SK-N-SH (cell line): ENCODE measurements at regions not wholly inside any gene's neighbourhood (a gene's known extent, or its start where the extent isn't known, plus 50 kb on each side); places are given as distances from the start of the nearest gene placed in this dataset.
"Not testable (repeated sequence)": the region's sequence is repeated elsewhere in the genome, so short reads cannot be mapped to it uniquely, and the experiment has no call there.

ENCODE experiments used
- CTCF ChIA-PET: fragments of 300-600, 350-600 bp; formaldehyde crosslinking; extraction: SDS; loops from one replicate; lab custom pipeline; 2021; lab: Yijun Ruan, JAX
- POLR2A ChIA-PET: fragments of 350-600 bp; sonication (Branson Sonifier 250); formaldehyde crosslinking; extraction: SDS; loops from one replicate; lab custom pipeline; 2020; ENCODE audit warnings: antibody characterized with exemption, inconsistent platforms; lab: Yijun Ruan, JAX
- DNase-seq: peaks from one replicate; pipeline ENCODE4 v3.0.0; 2012
- H2AFZ ChIP-seq: fragments of 200-600 bp; sonication (generic); 2 replicates; pipeline ENCODE4 v1.8.1; 2016; ENCODE audit warnings: antibody characterized with exemption, mild to moderate bottlenecking, low read depth
- H3F3A ChIP-seq: fragments of 200-600 bp; sonication (generic); replicated peaks from 2 replicates; pipeline ENCODE3; 2016; ENCODE audit warnings: antibody characterized with exemption, mild to moderate bottlenecking; ENCODE audit not compliant: insufficient read depth
- H3K27ac ChIP-seq, 2 experiments: fragments of 200-500 bp in 1 of 2; fragments of 200-600 bp in 1 of 2; sonication (Bioruptor generic) in 1 of 2; sonication (generic), shearing (Covaris generic) in 1 of 2; 2 replicates each; pipeline versions ENCODE4 v1.5.1 to v1.6.1; 2014 to 2016; ENCODE audit warnings: low read depth in 2 of 2, inconsistent platforms in 1 of 2, low read length in 1 of 2, mild to moderate bottlenecking in 1 of 2, mixed read lengths in 1 of 2
- H3K27me3 ChIP-seq: fragments of 200-600 bp; sonication (generic), shearing (Covaris generic); 2 replicates; pipeline ENCODE4 v1.6.1; 2016; ENCODE audit warnings: mixed run types; ENCODE audit not compliant: insufficient read depth
- H3K36me3 ChIP-seq, 2 experiments: fragments of 200-500 bp in 1 of 2; fragments of 200-600 bp in 1 of 2; sonication (Bioruptor generic) in 1 of 2; sonication (generic) in 1 of 2; replicated peaks in 1 of 2; 2 replicates each; pipeline versions ENCODE3 to v1.5.1; 2014 to 2016; ENCODE audit warnings: low read length in 1 of 2, mild to moderate bottlenecking in 1 of 2; ENCODE audit not compliant: insufficient read depth in 2 of 2, control insufficient read depth in 1 of 2
- H3K4me1 ChIP-seq, 2 experiments: fragments of 200-500 bp in 1 of 2; fragments of 200-600 bp in 1 of 2; sonication (Bioruptor generic) in 1 of 2; sonication (generic), shearing (Covaris generic) in 1 of 2; 2 replicates each; pipeline versions ENCODE4 v1.5.1 to v1.6.1; 2014 to 2016; ENCODE audit warnings: low read depth in 1 of 2, low read length in 1 of 2, mixed run types in 1 of 2; ENCODE audit not compliant: insufficient read depth in 2 of 2, control insufficient read depth in 1 of 2
- H3K4me2 ChIP-seq: fragments of 200-600 bp; sonication (generic), shearing (Covaris generic); 2 replicates; pipeline ENCODE4 v1.6.1; 2017; ENCODE audit warnings: mixed run types
- H3K4me3 ChIP-seq, 2 experiments: fragments of 200-500 bp in 1 of 2; fragments of 200-600 bp in 1 of 2; sonication (Bioruptor generic) in 1 of 2; sonication (generic), shearing (Covaris generic) in 1 of 2; 2 replicates each; pipeline versions ENCODE4 v1.5.1 to v1.8.1; 2014 to 2016; ENCODE audit warnings: low read depth in 2 of 2, inconsistent platforms in 1 of 2, low read length in 1 of 2, mild to moderate bottlenecking in 1 of 2, mixed read lengths in 1 of 2, moderate library complexity in 1 of 2
- H3K79me2 ChIP-seq: fragments of 200-600 bp; sonication (generic); 2 replicates; pipeline ENCODE4 v1.8.1; 2017; ENCODE audit warnings: mild to moderate bottlenecking; ENCODE audit not compliant: insufficient read depth
- H3K9ac ChIP-seq: fragments of 200-600 bp; sonication (generic); 2 replicates; pipeline ENCODE4 v1.6.1; 2017; ENCODE audit warnings: mixed run types
- H3K9me2 ChIP-seq: fragments of 200-600 bp; sonication (generic); 2 replicates; pipeline ENCODE4 v1.6.1; 2017; ENCODE audit warnings: mixed run types
- H3K9me3 ChIP-seq: fragments of 200-600 bp; sonication (generic); 2 replicates; pipeline ENCODE4 v1.6.1; 2017; ENCODE audit warnings: mixed run types, mild to moderate bottlenecking, moderate library complexity
- H4K20me1 ChIP-seq: fragments of 200-600 bp; sonication (generic); 2 replicates; pipeline ENCODE4 v1.6.1; 2017; ENCODE audit warnings: mild to moderate bottlenecking, mixed run types; ENCODE audit not compliant: insufficient read depth
- NFIC ChIP-seq: IDR thresholded peaks from 2 replicates; pipeline ENCODE4 v1.4.0; 2012; ENCODE audit warnings: borderline replicate concordance
- TCF12 ChIP-seq: IDR thresholded peaks from 2 replicates; pipeline ENCODE4 v1.4.0; 2012
- WGBS: methylation state at CpG from one replicate; pipeline ENCODE4 v1.1.6; 2017; ENCODE audit warnings: low lambda C conversion rate; 5-methylcytosine and 5-hydroxymethylcytosine counted together

DNA sequence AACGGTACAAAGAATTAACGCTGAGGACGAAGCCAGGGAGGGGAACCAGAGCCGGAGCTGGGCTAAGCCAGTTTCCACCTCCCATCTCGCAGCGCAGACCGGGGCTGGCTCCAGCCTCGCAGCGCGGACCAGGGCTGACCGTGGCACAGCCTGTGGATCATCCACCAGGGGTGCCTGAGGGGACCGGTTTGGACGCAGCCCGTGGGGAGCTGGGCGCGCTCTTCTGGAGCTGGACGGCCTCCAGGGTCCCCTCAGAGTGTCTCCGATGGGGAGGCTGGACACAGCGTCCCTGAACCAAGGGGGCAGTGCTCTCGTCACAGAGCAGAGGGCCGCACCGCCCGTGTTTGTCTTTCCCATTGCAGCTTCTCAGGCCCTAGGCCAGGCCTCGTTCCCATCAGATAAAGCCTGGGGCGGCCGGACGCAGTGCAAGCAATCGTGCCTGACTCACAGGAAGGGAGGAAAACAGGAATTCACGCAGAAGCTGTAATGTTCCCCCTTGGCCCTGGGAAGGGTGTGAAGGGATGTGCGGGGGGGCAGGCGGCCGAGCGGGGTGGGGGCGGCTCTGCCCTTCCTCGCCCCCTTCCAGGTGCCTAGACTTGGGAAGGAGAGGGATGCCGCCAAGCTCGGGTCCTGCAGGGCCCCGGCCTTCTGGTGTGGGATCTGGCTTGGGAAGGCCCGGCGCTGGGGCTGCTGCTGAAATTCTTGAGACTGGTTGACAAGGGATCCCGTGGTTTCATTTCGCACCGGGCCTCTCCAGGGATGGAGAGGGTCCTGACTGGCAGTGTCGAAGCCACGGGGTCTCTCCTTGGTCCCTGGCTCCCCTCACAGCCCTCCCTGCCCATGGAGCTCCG is 148.1 kb upstream of the ZNF469 start:
- H4K20me1 ChIP-seq, CTCF ChIA-PET, H3K9me2 ChIP-seq, H3K4me3 ChIP-seq, H3K27me3 ChIP-seq, H2AFZ ChIP-seq, H3K79me2 ChIP-seq, H3K36me3 ChIP-seq, H3K9me3 ChIP-seq: not testable (repeated sequence)
- H3K27ac ChIP-seq: peak overlapping the region; percentile 87 to 98
- peak overlapping the region; percentile 68; the same call in 1 of the 2 replicates for H3K4me2 ChIP-seq
- H3F3A ChIP-seq: peaks cover 12% of the 10 kb centered on the region
- DNase-seq: peak; percentile 60
- 39% methylated on average over 11 of the region's 46 CpGs for WGBS
- POLR2A ChIA-PET: interaction anchor here (1.0 kb wide), 2 partner anchors 61 to 158 kb away, joined by 3 to 4 read pairs; no protein-coding TSS in a partner anchor
- TF ChIP-seq TCF12: peak; percentile 43; the same call in 1 of the 2 replicates
- TF ChIP-seq NFIC: 0 out of 2 replicates have a peak, but pooled peaks have one; percentile 41
- peaks cover 25 to 48% of the 10 kb centered on the region in 2 experiments for H3K4me1 ChIP-seq
- H3K9ac ChIP-seq: peak overlapping the region; percentile 79

DNA sequence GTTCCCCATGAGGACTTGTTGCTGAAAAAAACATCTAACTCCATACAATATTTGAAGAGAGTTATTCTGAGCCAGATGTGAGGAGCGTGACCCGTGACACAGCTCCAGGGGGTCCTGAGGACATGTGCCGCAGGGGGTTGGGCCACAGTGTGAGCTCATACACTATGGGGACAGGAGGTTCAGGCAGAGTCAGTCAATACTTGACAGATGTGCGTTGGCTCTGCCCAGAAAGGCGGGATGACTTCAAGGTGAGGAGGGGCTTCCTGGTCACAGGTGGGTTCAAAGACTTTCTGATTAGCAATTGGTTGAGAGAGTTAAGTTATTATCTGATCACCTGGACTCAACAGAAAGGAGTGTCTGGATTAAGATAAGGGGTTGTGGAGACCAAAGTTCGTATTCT is 147.1 kb upstream of the ZNF469 start:
- H2AFZ ChIP-seq, H3K9me3 ChIP-seq, H4K20me1 ChIP-seq, POLR2A ChIA-PET, H3K27me3 ChIP-seq, H3K4me3 ChIP-seq, H3K79me2 ChIP-seq, CTCF ChIA-PET, H3K36me3 ChIP-seq, H3K9me2 ChIP-seq: not testable (repeated sequence)
- H3K9ac ChIP-seq: peak overlapping the region; percentile 66; the same call in 1 of the 2 replicates
- H3K27ac ChIP-seq: peak overlapping the region; percentile 83 to 98
- peaks cover 12% of the 10 kb centered on the region for H3F3A ChIP-seq
- 0 out of 2 replicates have a peak overlapping the region, but pooled peaks have one; percentile 25 for H3K4me2 ChIP-seq
- H3K4me1 ChIP-seq: peaks cover 27 to 54% of the 10 kb centered on the region in 2 experiments
- DNase-seq: peak; percentile 4
- WGBS: 83% methylated on average over 6 of the region's 6 CpGs

DNA sequence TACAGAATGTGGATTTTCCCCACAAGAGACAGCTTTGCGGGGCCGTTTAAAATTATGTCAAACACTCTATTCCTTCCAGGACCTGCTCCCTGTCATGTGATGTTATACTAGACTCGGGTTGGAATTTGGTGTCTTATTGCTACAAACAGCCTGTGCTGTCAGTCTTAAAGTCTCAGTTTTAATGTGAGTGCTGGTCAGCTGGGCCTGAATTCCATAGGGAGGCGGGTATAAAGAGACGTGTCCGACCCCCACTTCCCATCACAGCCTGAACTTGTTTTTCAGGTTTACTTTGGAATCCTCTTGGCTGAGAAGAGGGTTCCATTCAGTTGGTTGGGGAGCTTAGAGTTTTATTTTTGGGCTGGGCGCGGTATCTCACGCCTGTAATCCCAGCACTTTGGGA is 146.5 kb upstream of the ZNF469 start:
- H2AFZ ChIP-seq, H3K27me3 ChIP-seq, POLR2A ChIA-PET, H3K9me2 ChIP-seq, H3K36me3 ChIP-seq, H4K20me1 ChIP-seq, H3K9me3 ChIP-seq, H3K4me3 ChIP-seq, CTCF ChIA-PET, H3K79me2 ChIP-seq, DNase-seq: not testable (repeated sequence)
- peaks cover 30 to 56% of the 10 kb centered on the region in 2 experiments for H3K4me1 ChIP-seq
- H3K4me2 ChIP-seq: peak overlapping the region; percentile 28; the same call in 1 of the 2 replicates
- H3F3A ChIP-seq: peaks cover 17% of the 10 kb centered on the region
- H3K27ac ChIP-seq: peak overlapping the region; percentile 40 to 98; a peak in 3 of 4 replicates
- WGBS: 80% methylated on average over 7 of the region's 9 CpGs
- H3K9ac ChIP-seq: peak overlapping the region; percentile 14; the same call in 1 of the 2 replicates

DNA sequence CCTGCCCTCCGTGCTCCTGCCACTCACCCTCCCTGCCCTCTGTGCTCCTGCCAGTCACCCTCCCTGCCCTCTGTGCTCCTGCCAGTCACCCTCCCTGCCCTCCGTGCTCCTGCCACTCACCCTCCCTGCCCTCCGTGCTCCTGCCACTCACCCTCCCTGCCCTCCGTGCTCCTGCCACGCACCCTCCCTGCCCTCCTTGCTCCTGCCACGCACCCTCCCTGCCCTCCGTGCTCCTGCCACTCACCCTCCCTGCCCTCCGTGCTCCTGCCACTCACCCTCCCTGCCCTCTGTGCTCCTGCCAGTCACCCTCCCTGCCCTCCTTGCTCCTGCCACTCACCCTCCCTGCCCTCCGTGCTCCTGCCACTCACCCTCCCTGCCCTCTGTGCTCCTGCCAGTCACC is 145.4 kb upstream of the ZNF469 start:
- H3K4me3 ChIP-seq, H3K9me3 ChIP-seq, H3K36me3 ChIP-seq, H2AFZ ChIP-seq, H4K20me1 ChIP-seq, CTCF ChIA-PET, H3K4me2 ChIP-seq, H3K9me2 ChIP-seq, H3K79me2 ChIP-seq, DNase-seq, H3K27me3 ChIP-seq, POLR2A ChIA-PET: not testable (repeated sequence)
- H3F3A ChIP-seq: peaks cover 28% of the 10 kb centered on the region
- peaks cover 38 to 50% of the 10 kb centered on the region in 2 experiments for H3K4me1 ChIP-seq
- WGBS: 97% methylated on average over 6 of the region's 9 CpGs
- peak overlapping the region; percentile 92; the same call in 1 of the 2 replicates for H3K9ac ChIP-seq
- peak overlapping the region; percentile 99; a peak in 2 of 4 replicates for H3K27ac ChIP-seq

DNA sequence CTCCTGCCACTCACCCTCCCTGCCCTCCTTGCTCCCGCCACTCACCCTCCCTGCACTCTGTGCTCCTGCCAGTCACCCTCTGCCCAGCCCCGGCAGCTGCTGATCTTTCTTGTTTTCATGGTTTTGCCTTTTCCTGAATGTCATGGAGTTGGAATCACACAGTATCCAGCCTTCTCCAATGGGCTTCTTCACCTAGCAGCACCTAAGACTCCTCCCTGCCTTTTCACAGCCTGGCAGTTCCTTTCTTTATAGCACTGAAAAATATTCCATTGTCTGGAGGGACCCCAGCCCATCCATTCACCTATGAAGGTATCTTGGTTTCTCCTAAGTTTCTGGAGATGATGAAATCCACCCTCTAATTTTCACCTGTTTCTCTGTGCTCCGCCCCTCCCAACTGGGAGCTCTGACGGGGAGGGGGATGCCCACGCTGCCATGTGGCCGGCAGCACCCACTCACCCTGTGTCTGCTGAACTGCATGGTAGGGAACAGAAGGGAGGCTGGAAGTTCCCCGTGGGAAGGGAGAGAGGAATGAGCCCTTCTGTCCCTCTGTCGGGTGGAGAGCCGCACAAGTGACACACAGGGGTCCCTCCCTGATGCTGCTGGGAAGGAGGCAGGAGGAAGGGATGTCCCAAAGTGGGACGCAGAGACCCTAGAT is 144.9 kb upstream of the ZNF469 start:
- peak overlapping the region; percentile 92 for H3K9ac ChIP-seq

More for the DNA sequence above, 144.9 kb upstream of the ZNF469 start:
- Histone ChIP-seq H3F3A (peaks cover 32% of the 10 kb centered on the region), H3K4me2 (peak overlapping the region; percentile 84), H3K4me1 (peaks cover 39 to 47% of the 10 kb centered on the region in 2 experiments), H3K27ac (peak overlapping the region; percentile 99)
- H3K36me3 ChIP-seq, CTCF ChIA-PET, H3K9me3 ChIP-seq, H3K27me3 ChIP-seq, H4K20me1 ChIP-seq, H2AFZ ChIP-seq, H3K79me2 ChIP-seq, POLR2A ChIA-PET, H3K9me2 ChIP-seq, H3K4me3 ChIP-seq: not testable (repeated sequence)
- 62% methylated on average over 9 of the region's 10 CpGs for WGBS
- peak; percentile 22 for DNase-seq
